ENCODE measurements at regions not wholly inside any gene's neighbourhood (a gene's known extent, or its start where the extent isn't known, plus 50 kb on each side); places are given as distances from the start of the nearest gene placed in this dataset.

DNA sequence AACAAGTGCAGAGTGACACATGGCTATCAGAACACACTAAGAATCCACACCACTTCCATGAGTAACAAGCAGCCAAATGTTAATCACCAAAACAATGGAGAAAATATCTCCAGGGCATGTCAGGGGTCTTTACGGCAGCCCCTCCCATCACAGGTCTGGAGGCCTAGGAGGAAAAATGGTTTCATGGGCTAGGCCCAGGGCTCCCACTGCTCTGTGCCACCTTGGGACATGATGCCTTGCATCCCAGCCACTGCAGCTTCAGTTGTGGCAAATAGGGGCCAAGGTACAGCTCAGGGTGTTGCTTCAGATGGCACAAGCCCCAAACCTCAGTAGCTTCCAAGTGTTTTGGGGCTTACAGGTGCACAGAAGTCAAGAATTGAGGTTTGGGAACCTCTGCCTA, 66.6 kb downstream of the NEURL3 start:
- ATAC-seq, result no peak

DNA sequence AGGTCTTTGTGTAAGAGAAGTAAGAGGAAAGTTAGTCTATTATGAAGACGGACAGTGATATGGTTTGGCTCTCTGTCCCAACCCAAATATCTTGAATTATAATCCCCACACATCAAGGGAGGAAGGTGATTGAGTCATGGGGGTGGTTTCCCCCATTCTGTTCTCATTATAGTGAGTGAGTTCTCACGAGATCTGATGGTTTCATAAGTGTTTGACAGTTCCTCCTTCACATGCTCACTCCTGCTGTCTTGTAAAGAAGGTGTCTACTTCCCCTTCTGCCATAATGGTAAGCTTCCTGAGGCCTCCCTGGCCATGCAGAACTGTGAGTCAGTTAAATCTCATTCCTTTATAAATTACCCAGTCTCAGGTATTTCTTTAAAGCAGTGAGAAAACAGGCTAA, 67.6 kb downstream of the NEURL3 start:
- peak in 1 of 2 donors; percentile 41 for ATAC-seq

DNA sequence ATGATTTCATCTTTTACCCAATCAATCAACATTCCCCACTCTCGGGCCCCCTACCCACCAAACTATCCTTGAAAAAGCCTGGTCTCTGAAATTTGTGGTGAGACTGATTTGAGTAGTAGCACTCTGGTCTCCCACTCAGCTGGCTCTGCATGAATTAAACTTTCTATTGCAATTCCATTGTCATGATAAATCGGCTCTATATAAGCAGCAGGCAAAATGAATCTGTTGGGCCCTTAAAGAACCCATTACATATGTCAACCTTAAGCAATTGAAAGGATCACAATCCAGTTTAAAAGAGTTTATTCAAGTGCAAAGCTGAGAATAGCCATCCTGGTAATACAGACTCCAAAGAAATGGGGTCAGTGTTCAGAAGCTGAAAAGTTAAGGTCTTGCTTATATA, 68.2 kb downstream of the NEURL3 start:
- ATAC-seq, result no peak

DNA sequence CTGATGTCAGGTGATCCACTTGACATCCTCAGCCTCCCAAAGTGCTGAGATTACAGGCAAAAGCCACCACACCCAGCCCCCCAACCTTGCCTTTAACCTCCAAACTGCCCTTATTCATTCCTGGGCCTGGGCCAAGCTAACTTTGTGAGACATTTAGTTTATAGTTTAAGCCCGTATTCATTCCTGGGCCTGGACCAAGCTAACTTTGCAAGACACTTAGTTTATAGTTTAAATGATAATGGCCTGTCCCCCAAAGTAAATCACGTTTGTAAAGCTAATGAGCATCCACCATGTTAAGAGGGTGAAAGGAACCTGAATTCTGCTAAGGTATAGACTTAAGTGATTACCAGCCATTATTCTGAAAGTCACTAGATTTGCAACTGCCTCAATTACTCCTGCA, 68.7 kb downstream of the NEURL3 start:
- ATAC-seq, result no peak

DNA sequence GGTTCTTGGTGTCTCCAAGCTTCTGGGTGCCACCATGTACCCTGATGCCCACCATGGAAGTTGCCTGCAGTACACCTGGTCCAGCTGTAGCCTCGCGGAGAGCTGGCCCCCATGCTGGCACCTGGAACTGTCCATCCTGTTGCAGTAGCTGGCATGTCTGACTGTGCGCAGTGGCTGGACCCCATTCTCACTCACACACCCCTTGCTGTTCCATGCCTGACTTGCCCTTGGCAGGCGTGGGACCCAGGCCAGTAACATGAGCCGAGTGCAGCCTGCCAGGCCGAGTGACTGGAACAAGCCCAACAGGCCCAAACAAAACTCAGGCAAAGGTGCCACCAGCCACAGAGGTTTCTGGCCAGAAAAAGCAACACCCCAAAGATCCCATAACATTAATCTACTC, 73.8 kb downstream of the NEURL3 start:
- ATAC-seq, result no peak

DNA sequence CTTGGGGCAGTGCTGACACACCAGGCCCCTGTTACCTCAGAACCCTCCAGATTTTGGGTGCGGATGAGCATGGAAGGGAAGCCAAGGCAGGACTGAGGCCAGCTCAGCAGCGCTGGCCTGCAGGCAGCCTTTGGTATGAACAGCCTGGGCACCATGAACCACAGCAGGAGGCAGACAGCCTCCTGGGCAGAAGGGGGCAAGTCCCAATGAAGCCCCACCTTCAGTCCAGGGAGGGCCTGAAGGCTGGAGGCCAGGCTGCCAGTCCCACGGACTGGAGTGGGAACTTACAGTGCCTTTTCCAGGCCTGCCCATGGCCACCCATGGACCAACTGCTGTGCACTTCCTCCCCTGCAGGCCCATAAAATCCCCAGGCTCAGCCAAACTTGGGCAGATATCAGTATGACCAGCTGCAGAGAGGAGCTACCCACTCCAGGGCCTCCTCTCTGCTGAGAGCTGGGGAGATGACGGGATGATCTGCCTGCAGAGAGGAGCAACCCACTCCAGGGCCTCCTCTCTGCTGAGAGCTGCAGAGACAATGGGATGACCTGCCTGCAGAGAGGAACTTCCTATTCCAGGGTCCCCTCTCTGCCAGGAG, 74.7 kb downstream of the NEURL3 start:
- ATAC-seq, result no peak

DNA sequence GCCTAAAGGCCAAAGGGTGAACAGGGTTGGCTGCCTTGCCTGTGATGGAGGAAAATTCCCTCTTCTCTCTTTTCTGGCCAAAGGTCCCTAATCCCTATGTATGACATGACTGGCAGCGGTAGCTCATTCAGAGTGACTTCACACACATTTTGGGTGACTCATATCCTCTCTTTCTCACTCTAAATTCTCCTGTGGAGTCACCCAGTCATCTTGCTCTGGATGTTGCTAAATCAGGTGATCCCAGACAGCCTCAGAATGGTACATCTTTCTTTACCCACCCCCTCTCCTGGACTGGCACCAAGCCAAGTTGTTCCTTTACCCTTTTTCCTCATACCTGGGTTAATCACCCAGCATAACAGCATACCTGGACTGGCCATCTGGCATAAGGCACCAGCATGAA, 77.2 kb downstream of the NEURL3 start:
- ATAC-seq, result peak; percentile 96 to 98

DNA sequence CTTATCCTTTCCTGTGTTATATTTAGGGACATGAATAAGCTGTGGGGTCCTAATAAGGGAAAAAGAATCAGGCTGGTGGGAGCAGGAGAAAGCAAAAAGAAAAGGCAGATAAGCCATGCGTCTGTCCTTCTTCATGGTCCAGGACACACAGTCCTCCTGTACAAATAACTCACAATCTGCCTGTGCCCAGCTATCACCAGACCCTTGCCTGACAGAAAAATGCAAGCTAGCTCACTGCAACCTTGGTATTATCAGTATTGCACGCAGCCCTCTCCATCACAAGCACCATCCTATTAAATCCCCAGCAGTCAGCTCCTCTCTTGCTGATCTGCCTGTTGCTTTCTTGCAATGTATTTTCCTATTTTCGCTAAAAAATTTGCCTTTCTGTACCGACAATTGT, 78.0 kb downstream of the NEURL3 start:
- ATAC-seq, result no peak

DNA sequence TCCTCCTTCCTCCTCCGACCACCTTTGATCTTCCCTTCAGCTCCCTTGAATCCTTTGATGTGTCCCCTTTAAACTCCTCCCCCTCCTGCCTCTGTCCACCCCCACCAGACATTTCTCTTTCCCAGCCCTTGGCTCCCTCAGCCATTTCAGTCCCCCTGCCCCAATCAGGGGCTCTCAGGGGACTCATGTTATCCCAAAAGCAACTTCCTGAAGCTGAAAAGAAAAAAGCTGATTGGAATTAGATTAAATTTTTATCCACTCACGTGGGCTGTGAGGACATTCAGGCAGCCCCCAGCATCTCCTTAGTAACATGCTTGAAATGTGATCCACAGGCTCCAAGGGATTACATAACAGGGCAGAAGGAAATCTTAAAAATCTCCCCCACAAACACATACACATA, 81.3 kb downstream of the NEURL3 start:
- no peak for ATAC-seq

Data from activated CD4-positive, CD25-positive, alpha-beta regulatory T cell treated with anti-CD3 and anti-CD28 coated beads, Interleukin-2, amount 50 U/mL, for 24 hours (primary cell).